NCI-H1048 (cell line): ENCODE measurements at regions not wholly inside any gene's neighbourhood (a gene's known extent, or its start where the extent isn't known, plus 50 kb on each side); places are given as distances from the start of the nearest gene placed in this dataset.
A peak's percentile ranks its signal among the peaks of the same experiment; 100 is the strongest.
"Not testable (repeated sequence)": the region's sequence is repeated elsewhere in the genome, so short reads cannot be mapped to it uniquely, and the experiment has no call there.

Experiments
- DNase-seq: peaks from one replicate; lab custom pipeline; 2025; lab: John Stamatoyannopoulos, UW

DNA sequence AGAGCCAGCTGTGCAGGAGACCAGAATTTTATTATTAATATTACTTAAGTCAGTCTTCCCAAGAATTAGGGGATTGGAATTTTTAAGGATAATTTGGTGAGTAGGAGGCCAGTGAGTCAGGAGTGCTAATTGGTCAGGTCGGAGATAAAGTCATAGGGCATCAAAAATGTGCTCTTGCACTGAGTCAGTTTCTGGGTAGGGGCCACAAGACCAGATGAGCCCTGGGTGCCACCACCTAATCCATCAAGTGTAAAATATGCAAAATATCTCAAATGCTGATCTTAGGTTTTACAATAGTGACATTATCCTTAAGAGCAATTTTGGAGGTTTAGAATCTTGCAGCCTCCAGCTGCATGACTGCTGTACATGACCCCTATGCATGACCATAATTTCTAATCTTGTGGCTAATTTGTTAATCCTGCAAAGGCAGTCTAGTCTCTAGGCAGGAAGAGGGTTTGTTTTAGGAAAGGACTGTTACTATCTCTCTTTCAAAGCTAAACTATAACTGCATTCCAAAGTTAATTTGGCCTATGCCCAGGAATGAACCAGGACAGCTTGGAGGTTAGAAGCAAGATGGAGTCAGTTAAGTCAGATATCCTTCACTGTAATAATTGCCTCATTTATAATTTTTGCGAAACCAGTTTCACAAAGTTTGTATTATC lies 215.9 kb downstream of the RNF152 start:
- DNase-seq, result no peak

- no peak for DNase-seq
Observed at GRCh38 chr18:61669320-61669719, 223.5 kb downstream of the RNF152 start.

GRCh38 chr18:61666876-61667590 lies 225.8 kb downstream of the RNF152 start:
- no peak for DNase-seq

- no peak for DNase-seq
Observed at GRCh38 chr18:61664419-61665084, 228.3 kb downstream of the RNF152 start.

- DNase-seq, result no peak
Observed at GRCh38 chr18:61662726-61663125, 230.1 kb downstream of the RNF152 start.

GRCh38 chr18:61658431-61658830 lies 234.4 kb downstream of the RNF152 start:
- DNase-seq, result no peak

GRCh38 chr18:61657066-61657732 lies 235.6 kb downstream of the RNF152 start:
- no peak for DNase-seq

DNA sequence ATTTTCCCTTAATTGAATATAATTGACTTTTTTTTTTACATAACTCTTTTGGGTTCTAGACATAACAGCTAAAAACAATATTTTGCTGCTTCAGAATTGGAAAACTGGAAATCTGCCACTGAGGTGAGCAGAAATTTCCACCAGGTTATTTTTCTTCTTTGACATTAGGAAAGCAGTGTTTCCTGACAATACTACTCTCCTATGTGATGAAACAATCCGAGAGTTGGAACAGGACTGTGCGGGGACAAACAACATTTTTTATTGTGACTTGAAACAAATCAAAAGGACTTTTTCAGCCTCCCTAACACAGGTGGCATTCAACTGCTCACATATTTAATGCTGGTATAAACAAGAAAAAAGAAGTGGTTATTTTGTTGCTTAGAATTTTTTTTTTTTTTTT lies 237.2 kb downstream of the RNF152 start:
- DNase-seq, result no peak

DNA sequence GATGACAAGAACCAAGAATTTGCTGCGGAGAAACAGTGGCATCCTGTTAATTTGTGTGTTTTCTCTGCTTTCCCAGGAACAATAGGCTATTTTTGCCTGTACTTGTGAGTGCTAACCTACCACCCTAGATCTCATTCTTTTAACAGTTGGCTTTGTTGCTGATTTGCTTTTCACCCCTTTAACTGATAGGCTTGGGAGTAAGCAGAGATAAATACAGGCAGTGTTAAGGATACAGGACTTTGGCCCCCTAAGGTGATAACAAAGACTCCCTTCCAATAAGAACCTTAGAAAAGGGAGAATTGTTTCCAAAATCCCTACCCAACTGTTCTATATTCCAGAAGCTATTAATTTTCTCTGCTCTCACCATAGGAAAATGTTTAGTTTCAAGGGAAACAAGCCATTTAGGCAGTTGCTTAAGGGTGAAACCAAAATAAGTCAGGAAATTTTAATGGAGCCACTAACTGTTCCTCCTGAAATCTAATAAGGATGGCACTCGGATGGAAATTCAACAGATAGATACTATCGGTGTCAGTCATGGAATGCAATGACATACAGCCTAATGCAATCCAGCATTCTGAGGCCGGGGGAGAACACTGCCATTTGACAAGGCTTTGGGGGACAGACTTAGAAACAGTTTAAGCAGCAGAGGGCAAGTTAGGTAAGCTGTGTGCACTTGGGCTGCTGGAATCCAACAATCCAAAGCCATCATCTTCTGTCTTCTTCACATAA lies 238.8 kb downstream of the RNF152 start:
- no peak for DNase-seq

DNA sequence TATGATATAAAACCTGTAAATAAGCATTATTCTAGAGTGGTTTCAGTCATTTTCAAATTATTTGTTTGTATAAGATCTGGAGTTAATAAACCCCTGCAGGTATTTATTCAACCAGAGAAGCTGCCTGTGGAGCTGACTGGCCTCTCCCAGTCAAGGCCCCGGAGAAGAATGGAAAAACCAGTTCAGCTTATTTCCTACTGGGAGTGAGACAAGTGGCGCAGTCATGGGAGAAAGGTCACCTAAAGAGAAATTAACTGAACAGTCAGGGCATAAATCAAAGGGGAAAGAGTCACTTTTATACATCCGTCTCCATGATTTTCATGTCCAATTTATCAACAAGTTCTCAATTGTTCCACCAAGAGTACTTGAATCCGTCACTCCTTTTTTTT lies 240.9 kb downstream of the RNF152 start:
- DNase-seq, result no peak

- no peak for DNase-seq
Observed at GRCh38 chr18:61651145-61651879, 241.5 kb downstream of the RNF152 start.

- DNase-seq, result no peak
Observed at GRCh38 chr18:61643884-61644647, 248.7 kb downstream of the RNF152 start.

DNA sequence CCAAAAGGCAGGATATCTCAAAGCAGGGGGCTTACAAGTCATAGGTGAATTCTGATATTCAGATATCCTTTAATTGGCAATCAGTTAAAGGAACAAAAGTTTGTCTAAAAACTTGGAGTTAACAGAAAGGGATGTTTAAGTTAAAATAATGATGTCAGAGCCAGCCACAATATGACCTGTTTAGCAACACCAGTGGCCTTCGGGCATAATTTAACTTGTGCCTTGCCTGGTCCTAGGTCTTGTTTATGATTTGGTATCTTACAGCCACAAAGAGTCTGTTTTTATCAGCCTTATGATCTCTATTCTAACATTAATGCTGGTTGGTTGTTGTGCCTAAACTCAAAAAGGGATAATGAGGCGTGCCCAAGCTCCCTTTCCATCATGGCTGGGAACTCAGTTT lies 252.9 kb downstream of the RNF152 start:
- DNase-seq, result no peak

DNA sequence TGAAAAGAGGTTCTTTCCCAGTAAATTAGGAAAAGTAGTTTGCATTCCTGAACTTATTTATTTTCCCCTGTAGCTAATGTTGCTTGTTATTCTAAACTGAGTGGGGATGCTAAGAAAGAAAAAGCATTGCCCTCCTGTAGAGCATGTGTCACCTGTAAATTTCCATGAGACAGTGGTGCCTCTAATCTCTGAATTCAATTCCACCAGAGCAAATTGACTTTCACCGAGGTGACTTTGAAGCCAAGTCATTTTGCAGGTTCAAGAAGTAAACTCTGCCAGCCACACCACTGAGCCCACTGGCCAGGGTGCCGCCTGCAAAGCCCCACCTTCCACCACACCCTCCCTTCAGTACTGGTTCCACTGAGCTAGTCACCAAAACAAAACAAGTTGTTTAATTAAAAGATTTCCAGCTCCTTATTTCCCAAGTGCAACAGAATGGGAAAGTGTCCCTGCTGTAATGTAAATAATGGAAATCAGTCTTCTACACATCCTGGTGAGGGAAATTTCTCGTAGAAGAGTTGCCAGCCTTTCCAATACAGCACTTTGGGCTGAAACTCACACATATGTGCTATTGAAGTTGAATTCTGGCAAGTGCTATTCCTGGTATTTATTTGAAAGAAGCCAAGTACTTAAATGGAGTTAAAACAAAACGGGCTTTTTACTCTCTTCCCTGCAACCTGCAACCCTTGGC lies 254.8 kb downstream of the RNF152 start:
- DNase-seq, result no peak

- no peak for DNase-seq
Observed at GRCh38 chr18:61637319-61637718, 255.5 kb downstream of the RNF152 start.

DNA sequence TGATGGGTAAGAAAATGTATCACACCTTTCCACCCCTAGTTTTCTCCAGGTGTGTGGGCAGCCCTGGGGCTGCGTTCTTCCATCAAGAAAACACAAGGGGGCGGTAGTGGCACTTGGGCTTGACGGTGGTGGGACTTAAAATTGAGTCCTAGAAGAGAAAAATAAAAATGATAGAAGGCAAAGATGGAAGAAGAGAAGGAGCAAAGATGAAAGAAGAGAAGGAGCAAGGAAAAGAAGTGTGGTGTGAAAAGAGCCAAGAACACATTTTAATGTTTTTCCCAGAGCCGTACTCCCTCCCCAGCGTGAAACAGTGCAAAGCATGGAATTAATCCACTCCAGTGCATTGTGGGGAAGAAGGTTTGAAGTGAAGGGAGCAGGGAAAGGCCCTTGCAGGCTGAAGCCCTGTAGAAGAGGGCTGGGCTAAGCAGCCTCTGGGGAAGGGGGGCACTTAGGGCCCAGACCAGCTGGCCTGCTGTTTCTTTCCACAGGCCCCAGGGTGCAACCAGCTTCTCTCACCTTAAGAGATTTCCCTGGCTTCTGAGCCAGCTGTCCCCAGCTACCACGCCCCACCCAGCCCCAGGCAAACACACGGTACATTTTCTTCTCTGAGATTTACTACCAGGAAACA lies 256.8 kb downstream of the RNF152 start:
- DNase-seq, result peak; percentile 6

GRCh38 chr18:61628085-61628484 lies 264.7 kb downstream of the RNF152 start:
- no peak for DNase-seq

GRCh38 chr18:61624631-61625030 lies 268.2 kb downstream of the RNF152 start:
- not testable (repeated sequence) for DNase-seq

DNA sequence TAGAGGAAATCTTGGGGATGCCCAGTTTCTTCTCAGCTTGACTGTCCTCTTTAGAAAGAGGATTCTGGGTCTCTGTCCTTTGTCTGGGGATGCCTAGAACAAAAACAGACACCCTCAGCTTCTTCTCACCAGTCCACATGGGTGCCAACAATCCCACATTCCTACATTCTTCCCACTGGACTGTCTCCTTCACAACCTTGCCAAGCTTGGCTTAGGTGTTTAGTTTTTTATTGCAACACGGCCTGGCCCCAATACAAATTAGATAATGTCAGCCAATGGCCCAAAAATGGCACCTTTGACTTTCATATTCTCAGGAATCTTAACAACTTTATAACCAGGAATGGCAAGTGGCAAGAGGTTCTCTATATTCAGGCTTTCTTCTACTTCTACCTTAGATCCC lies 273.0 kb downstream of the RNF152 start:
- DNase-seq, result no peak

DNA sequence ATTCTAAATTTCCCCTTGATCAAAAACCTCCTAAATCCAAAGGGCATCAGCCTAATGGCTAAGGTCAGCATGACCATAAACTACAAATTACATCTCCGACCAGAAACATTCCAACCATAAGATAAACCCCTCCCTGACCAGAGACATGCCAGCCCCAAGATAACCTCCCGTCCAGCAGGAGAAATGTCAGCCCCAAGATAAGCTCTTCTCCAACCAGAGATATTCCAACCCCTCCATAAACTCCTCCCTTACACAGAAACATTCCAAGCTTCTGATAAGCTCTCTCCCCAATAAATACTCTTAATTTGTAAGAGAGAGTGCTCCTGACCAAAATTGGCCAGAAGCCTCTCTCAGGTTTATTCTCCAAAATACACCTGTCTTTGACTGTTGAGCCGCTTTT lies 274.0 kb downstream of the RNF152 start:
- DNase-seq, result no peak
